ENCODE measurements at regions not wholly inside any gene's neighbourhood (a gene's known extent, or its start where the extent isn't known, plus 50 kb on each side); places are given as distances from the start of the nearest gene placed in this dataset.

DNA sequence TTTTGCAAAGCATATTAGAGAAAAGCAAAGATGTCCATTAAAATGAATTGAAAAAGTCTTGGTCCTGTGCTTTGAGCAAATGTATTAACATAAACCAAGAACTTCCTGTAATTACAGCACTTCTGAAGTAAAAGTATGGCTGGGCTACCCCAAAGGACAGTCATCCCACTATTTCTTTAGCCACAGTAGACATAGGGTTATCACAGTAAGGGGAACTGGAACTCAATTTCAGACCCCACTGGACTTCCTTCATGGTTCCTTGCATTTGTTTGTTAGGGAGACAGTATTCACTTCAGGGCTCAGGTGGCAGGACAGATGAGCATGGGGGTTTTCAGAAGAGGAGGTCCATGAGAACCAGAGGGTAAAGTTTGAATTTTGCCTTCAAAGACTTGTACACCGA lies 203.1 kb upstream of the PDE1C start:
- intact Hi-C loops (cut with DNase I; ENCODE audit: low total_unique reads), result no loop called here
- Histone ChIP-seq H3K27me3 (peaks cover 0 to 2% of the 10 kb centered on the region in 2 donors), H3K4me1 (no peaks in the 10 kb centered on the region), H3K36me3 (no peaks in the 10 kb centered on the region), H3K4me3 (no peak overlapping the region), H3K9me3 (no peaks in the 10 kb centered on the region), H3K27ac (no peak overlapping the region)
- DNase-seq, result no peak
- TF ChIP-seq, protein P1, sequence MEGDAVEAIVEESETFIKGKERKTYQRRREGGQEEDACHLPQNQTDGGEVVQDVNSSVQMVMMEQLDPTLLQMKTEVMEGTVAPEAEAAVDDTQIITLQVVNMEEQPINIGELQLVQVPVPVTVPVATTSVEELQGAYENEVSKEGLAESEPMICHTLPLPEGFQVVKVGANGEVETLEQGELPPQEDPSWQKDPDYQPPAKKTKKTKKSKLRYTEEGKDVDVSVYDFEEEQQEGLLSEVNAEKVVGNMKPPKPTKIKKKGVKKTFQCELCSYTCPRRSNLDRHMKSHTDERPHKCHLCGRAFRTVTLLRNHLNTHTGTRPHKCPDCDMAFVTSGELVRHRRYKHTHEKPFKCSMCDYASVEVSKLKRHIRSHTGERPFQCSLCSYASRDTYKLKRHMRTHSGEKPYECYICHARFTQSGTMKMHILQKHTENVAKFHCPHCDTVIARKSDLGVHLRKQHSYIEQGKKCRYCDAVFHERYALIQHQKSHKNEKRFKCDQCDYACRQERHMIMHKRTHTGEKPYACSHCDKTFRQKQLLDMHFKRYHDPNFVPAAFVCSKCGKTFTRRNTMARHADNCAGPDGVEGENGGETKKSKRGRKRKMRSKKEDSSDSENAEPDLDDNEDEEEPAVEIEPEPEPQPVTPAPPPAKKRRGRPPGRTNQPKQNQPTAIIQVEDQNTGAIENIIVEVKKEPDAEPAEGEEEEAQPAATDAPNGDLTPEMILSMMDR (IDR thresholded peaks at IDR 0.05), result no peak

DNA sequence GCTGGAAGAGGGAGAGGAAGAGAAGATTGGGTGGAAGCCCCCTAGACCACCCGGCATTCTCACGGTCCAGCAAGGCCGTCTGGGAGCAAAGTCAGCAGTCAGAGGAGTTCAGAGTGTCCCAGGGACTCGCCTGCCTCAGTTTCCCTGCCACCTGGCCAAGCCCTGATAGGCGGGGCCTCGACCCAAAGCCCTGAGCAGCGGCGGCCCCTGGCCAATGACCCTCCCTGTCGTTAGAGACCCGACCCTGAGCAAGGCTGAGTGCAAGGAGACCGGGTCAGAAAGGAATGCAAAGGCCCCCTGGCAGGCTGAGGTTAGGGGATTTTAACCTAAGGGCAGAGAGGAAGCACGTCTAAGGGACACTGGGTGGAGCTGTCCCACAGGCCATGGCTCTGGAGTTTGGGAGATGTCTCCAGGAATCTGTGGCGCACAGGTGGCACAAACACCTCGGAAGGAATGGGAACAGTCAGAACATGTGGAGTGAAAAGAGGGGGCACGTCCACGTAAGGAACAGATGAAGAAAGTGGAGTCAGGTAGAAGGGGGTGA lies 196.8 kb upstream of the PDE1C start:
- Histone ChIP-seq H3K36me3 (no peaks in the 10 kb centered on the region), H3K27ac (no peak overlapping the region), H3K4me3 (no peak overlapping the region), H3K4me1 (no peaks in the 10 kb centered on the region), H3K27me3 (no peaks in the 10 kb centered on the region), H3K9me3 (no peaks in the 10 kb centered on the region)
- TF ChIP-seq, protein P1 (IDR thresholded peaks at IDR 0.05), result no peak
- intact Hi-C loops (cut with DNase I; ENCODE audit: low total_unique reads), result no loop called here
- no peak for DNase-seq

DNA sequence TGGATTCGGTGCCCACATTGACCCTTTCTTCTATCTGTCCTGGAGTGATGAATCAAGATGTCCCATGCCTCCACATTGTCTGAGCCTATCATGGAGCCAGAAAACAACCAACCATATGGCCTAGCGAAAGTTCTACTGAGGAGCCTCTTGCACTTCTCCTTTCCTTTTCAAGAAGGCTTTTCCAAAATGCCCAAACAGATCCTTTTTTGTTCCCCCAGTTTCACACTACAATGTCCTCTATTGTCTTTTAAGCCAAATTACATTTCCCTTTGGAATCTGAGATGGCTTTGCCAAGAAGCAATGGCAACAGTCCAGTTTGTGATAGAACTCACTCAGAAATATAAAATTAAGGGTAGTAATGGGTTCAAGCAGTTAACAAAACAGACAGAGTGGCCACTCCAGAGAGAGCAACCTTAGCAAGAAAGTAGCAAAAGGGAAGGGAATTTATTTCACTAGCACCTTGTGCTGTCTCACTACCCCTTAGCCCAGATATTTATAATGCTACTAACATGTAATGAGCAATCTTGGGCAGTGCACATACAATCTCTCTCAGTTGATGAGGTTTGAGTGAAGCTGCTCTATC lies 194.6 kb upstream of the PDE1C start:
- Histone ChIP-seq H3K4me3 (no peak overlapping the region), H3K27ac (no peak overlapping the region), H3K27me3 (no peaks in the 10 kb centered on the region), H3K9me3 (no peaks in the 10 kb centered on the region), H3K4me1 (no peaks in the 10 kb centered on the region), H3K36me3 (no peaks in the 10 kb centered on the region)
- intact Hi-C loops (cut with DNase I; ENCODE audit: low total_unique reads), result no loop called here
- no peak for DNase-seq
- TF ChIP-seq, protein P1 (IDR thresholded peaks at IDR 0.05), result no peak

DNA sequence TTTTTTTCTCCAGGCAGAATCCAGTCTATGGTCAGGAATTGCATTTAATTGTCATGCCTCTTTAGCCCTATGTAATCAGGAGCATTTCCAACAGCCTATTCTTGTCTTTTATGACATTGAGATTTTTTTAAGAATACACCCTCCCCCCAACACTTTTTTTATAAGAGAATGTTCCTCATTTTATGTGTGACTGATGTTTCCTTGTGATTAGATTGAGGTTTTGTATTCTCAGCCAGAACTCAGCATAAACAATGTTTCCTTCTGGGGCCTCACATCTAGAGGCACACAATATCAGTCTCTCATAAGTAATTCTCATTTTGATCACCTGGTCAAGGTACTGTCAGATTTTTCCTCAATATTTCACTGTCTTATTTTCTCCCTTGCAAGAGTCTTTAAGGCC lies 193.4 kb upstream of the PDE1C start:
- H3K27ac ChIP-seq, result no peak overlapping the region

DNA sequence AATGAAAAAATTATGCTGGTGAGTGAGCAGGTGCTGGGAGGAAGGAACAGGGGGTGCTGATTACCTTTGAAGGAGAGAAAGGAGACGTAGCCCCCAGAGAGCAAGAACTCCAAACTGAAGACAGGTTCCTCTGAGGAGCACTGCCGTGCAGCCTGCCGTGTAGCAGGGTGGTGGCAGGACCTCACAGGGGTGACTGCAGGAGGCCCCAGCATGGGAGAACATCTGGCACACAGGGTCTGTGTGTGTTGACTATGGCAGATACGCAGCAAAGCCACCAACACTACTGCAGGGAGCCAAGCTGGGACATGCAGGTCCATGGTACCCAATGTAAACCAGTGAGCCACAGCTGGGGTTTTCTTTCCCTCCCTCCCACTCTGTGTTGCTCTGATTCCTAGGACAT lies 192.1 kb upstream of the PDE1C start:
- no peaks in the 10 kb centered on the region for H3K9me3 ChIP-seq
- DNase-seq, result no peak
- H3K27me3 ChIP-seq, result no peaks in the 10 kb centered on the region
- no peak overlapping the region for H3K27ac ChIP-seq
- H3K36me3 ChIP-seq, result no peaks in the 10 kb centered on the region
- intact Hi-C loops (cut with DNase I; ENCODE audit: low total_unique reads), result no loop called here
- no peak overlapping the region for H3K4me3 ChIP-seq
- no peaks in the 10 kb centered on the region for H3K4me1 ChIP-seq
- TF ChIP-seq, protein P1 (IDR thresholded peaks at IDR 0.05), result no peak

More for the DNA sequence above, 193.4 kb upstream of the PDE1C start:
- no peaks in the 10 kb centered on the region for H3K36me3 ChIP-seq
- no peak for DNase-seq
- intact Hi-C loops (cut with DNase I; ENCODE audit: low total_unique reads), result no loop called here
- TF ChIP-seq, protein P1 (IDR thresholded peaks at IDR 0.05), result no peak
- H3K27me3 ChIP-seq, result no peaks in the 10 kb centered on the region
- H3K4me3 ChIP-seq, result no peak overlapping the region
- H3K9me3 ChIP-seq, result no peaks in the 10 kb centered on the region
- no peaks in the 10 kb centered on the region for H3K4me1 ChIP-seq

Measured in tibial artery (tissue), 4 donors.